SK-N-SH (cell line): ENCODE measurements at regions not wholly inside any gene's neighbourhood (a gene's known extent, or its start where the extent isn't known, plus 50 kb on each side); places are given as distances from the start of the nearest gene placed in this dataset.

ENCODE experiments used
- CTCF ChIA-PET: fragments of 300-600, 350-600 bp; formaldehyde crosslinking; extraction: SDS; loops from one replicate; lab custom pipeline; 2021; lab: Yijun Ruan, JAX
- POLR2A ChIA-PET: fragments of 350-600 bp; sonication (Branson Sonifier 250); formaldehyde crosslinking; extraction: SDS; loops from one replicate; lab custom pipeline; 2020; ENCODE audit warnings: antibody characterized with exemption, inconsistent platforms; lab: Yijun Ruan, JAX
- DNase-seq: peaks from one replicate; pipeline ENCODE4 v3.0.0; 2012
- H2AFZ ChIP-seq: fragments of 200-600 bp; sonication (generic); 2 replicates; pipeline ENCODE4 v1.8.1; 2016; ENCODE audit warnings: antibody characterized with exemption, mild to moderate bottlenecking, low read depth
- H3F3A ChIP-seq: fragments of 200-600 bp; sonication (generic); replicated peaks from 2 replicates; pipeline ENCODE3; 2016; ENCODE audit warnings: antibody characterized with exemption, mild to moderate bottlenecking; ENCODE audit not compliant: insufficient read depth
- H3K27ac ChIP-seq, 2 experiments: fragments of 200-500 bp in 1 of 2; fragments of 200-600 bp in 1 of 2; sonication (Bioruptor generic) in 1 of 2; sonication (generic), shearing (Covaris generic) in 1 of 2; 2 replicates each; pipeline versions ENCODE4 v1.5.1 to v1.6.1; 2014 to 2016; ENCODE audit warnings: low read depth in 2 of 2, inconsistent platforms in 1 of 2, low read length in 1 of 2, mild to moderate bottlenecking in 1 of 2, mixed read lengths in 1 of 2
- H3K27me3 ChIP-seq: fragments of 200-600 bp; sonication (generic), shearing (Covaris generic); 2 replicates; pipeline ENCODE4 v1.6.1; 2016; ENCODE audit warnings: mixed run types; ENCODE audit not compliant: insufficient read depth
- H3K36me3 ChIP-seq, 2 experiments: fragments of 200-500 bp in 1 of 2; fragments of 200-600 bp in 1 of 2; sonication (Bioruptor generic) in 1 of 2; sonication (generic) in 1 of 2; replicated peaks in 1 of 2; 2 replicates each; pipeline versions ENCODE3 to v1.5.1; 2014 to 2016; ENCODE audit warnings: low read length in 1 of 2, mild to moderate bottlenecking in 1 of 2; ENCODE audit not compliant: insufficient read depth in 2 of 2, control insufficient read depth in 1 of 2
- H3K4me1 ChIP-seq, 2 experiments: fragments of 200-500 bp in 1 of 2; fragments of 200-600 bp in 1 of 2; sonication (Bioruptor generic) in 1 of 2; sonication (generic), shearing (Covaris generic) in 1 of 2; 2 replicates each; pipeline versions ENCODE4 v1.5.1 to v1.6.1; 2014 to 2016; ENCODE audit warnings: low read depth in 1 of 2, low read length in 1 of 2, mixed run types in 1 of 2; ENCODE audit not compliant: insufficient read depth in 2 of 2, control insufficient read depth in 1 of 2
- H3K4me2 ChIP-seq: fragments of 200-600 bp; sonication (generic), shearing (Covaris generic); 2 replicates; pipeline ENCODE4 v1.6.1; 2017; ENCODE audit warnings: mixed run types
- H3K4me3 ChIP-seq, 2 experiments: fragments of 200-500 bp in 1 of 2; fragments of 200-600 bp in 1 of 2; sonication (Bioruptor generic) in 1 of 2; sonication (generic), shearing (Covaris generic) in 1 of 2; 2 replicates each; pipeline versions ENCODE4 v1.5.1 to v1.8.1; 2014 to 2016; ENCODE audit warnings: low read depth in 2 of 2, inconsistent platforms in 1 of 2, low read length in 1 of 2, mild to moderate bottlenecking in 1 of 2, mixed read lengths in 1 of 2, moderate library complexity in 1 of 2
- H3K79me2 ChIP-seq: fragments of 200-600 bp; sonication (generic); 2 replicates; pipeline ENCODE4 v1.8.1; 2017; ENCODE audit warnings: mild to moderate bottlenecking; ENCODE audit not compliant: insufficient read depth
- H3K9ac ChIP-seq: fragments of 200-600 bp; sonication (generic); 2 replicates; pipeline ENCODE4 v1.6.1; 2017; ENCODE audit warnings: mixed run types
- H3K9me2 ChIP-seq: fragments of 200-600 bp; sonication (generic); 2 replicates; pipeline ENCODE4 v1.6.1; 2017; ENCODE audit warnings: mixed run types
- H3K9me3 ChIP-seq: fragments of 200-600 bp; sonication (generic); 2 replicates; pipeline ENCODE4 v1.6.1; 2017; ENCODE audit warnings: mixed run types, mild to moderate bottlenecking, moderate library complexity
- H4K20me1 ChIP-seq: fragments of 200-600 bp; sonication (generic); 2 replicates; pipeline ENCODE4 v1.6.1; 2017; ENCODE audit warnings: mild to moderate bottlenecking, mixed run types; ENCODE audit not compliant: insufficient read depth
- FOSL2 ChIP-seq: IDR thresholded peaks from 2 replicates; pipeline ENCODE4 v1.4.0; 2012; ENCODE audit warnings: low read depth, mild to moderate bottlenecking, moderate library complexity, borderline replicate concordance
- JUND ChIP-seq: IDR thresholded peaks from 2 replicates; pipeline ENCODE4 v1.4.0; 2012
- MXI1 ChIP-seq: IDR thresholded peaks from 2 replicates; pipeline ENCODE4 v1.6.1; 2012; ENCODE audit warnings: mild to moderate bottlenecking, low read depth, low read length, improper control_type of control experiment
- NFIC ChIP-seq: IDR thresholded peaks from 2 replicates; pipeline ENCODE4 v1.4.0; 2012; ENCODE audit warnings: borderline replicate concordance
- POLR2AphosphoS5 ChIP-seq: IDR thresholded peaks from 2 replicates; pipeline ENCODE4 v1.6.1; 2012; ENCODE audit warnings: low read depth, low read length
- RCOR1 ChIP-seq: fragments of 150-350 bp; IDR thresholded peaks from 2 replicates; pipeline ENCODE4 v1.6.1; 2017; ENCODE audit warnings: antibody characterized with exemption, low read length
- RXRA ChIP-seq: IDR thresholded peaks from 2 replicates; pipeline ENCODE4 v1.4.0; 2012; ENCODE audit warnings: low read depth, mild to moderate bottlenecking, borderline replicate concordance
- TEAD4 ChIP-seq: IDR thresholded peaks from 2 replicates; pipeline ENCODE4 v1.4.0; 2012; ENCODE audit warnings: mild to moderate bottlenecking, borderline replicate concordance; ENCODE audit not compliant: insufficient read depth
- USF1 ChIP-seq: IDR thresholded peaks from 2 replicates; pipeline ENCODE4 v1.4.0; 2012; ENCODE audit warnings: low read depth, borderline replicate concordance
- YY1 ChIP-seq: IDR thresholded peaks from 2 replicates; pipeline ENCODE4 v1.4.0; 2012; ENCODE audit warnings: low read depth, mild to moderate bottlenecking
- ZBTB33 ChIP-seq: IDR thresholded peaks from 2 replicates; pipeline ENCODE4 v1.4.0; 2012; ENCODE audit warnings: low read depth, borderline replicate concordance
- WGBS: methylation state at CpG from one replicate; pipeline ENCODE4 v1.1.6; 2017; ENCODE audit warnings: low lambda C conversion rate; 5-methylcytosine and 5-hydroxymethylcytosine counted together

GRCh38 chr14:55909879-55910278 is 208.3 kb upstream of the PELI2 start:
- CTCF ChIA-PET, result no interaction called here

DNA sequence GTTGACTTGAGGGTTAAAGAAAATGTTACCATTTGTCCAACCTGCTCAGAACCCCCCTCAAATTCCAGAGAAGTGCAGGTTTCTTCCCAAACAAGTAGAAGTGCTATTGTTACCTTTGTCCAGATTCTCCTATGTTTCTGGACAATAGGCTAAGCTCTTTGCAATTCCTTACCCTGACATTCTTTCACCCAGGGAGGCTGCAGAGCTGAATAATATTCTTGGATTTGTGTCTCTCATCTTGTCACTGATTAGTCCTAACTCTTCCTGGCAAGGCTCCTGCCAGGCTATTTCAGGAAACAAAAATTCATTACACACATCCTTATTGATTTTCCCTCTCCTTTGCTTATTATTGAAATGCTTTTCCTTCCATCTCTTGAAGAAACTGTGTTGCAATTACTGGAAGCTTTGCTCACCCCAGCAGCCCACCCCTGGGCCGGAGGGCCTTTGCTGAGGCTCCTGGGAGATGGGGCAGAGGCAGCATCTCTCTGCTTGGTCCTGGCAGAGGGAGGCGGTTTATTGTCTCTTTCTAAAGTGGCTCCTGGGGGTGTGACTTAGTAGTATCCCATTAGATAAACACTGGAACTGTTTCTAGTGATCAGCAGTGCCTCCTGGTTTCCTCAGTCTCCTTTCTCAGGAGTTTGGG is 207.5 kb upstream of the PELI2 start:
- no peak overlapping the region for H3K4me3 ChIP-seq
- DNase-seq, result no peak
- TF ChIP-seq FOSL2, result no peak
- TF ChIP-seq MXI1, result no peak
- TF ChIP-seq, all 33 proteins: peak for 0
- no peak overlapping the region for H3K4me2 ChIP-seq
- H3F3A ChIP-seq, result no peaks in the 10 kb centered on the region
- H3K36me3 ChIP-seq, result no peaks in the 10 kb centered on the region
- POLR2A ChIA-PET, result no interaction called here
- no peaks in the 10 kb centered on the region for H3K79me2 ChIP-seq
- no peaks in the 10 kb centered on the region; the same call in 1 of the 2 replicates for H3K27me3 ChIP-seq
- H3K9me2 ChIP-seq, result no peaks in the 10 kb centered on the region
- H2AFZ ChIP-seq, result no peak overlapping the region
- no peaks in the 10 kb centered on the region for H4K20me1 ChIP-seq
- WGBS, result 0% methylated on average over 2 of the region's 2 CpGs
- no peaks in the 10 kb centered on the region for H3K4me1 ChIP-seq
- no peaks in the 10 kb centered on the region for H3K9me3 ChIP-seq
- H3K9ac ChIP-seq, result no peak overlapping the region
- no peak overlapping the region for H3K27ac ChIP-seq
- CTCF ChIA-PET, result no interaction called here

More at GRCh38 chr14:55909879-55910278, 208.3 kb upstream of the PELI2 start:
- H3K9me2 ChIP-seq, result no peaks in the 10 kb centered on the region
- H3K27ac ChIP-seq, result no peak overlapping the region
- H3K4me3 ChIP-seq, result no peak overlapping the region
- H3K9ac ChIP-seq, result no peak overlapping the region
- no peaks in the 10 kb centered on the region for H4K20me1 ChIP-seq
- H3K4me2 ChIP-seq, result no peak overlapping the region
- H3F3A ChIP-seq, result no peaks in the 10 kb centered on the region
- no peaks in the 10 kb centered on the region for H3K9me3 ChIP-seq
- H3K27me3 ChIP-seq, result no peaks in the 10 kb centered on the region; the same call in 1 of the 2 replicates
- no peak for TF ChIP-seq TEAD4
- no peak for TF ChIP-seq MXI1
- no peak for TF ChIP-seq RXRA
- TF ChIP-seq ZBTB33, result no peak
- no peak for TF ChIP-seq YY1
- TF ChIP-seq NFIC, result no peak
- TF ChIP-seq USF1, result no peak
- TF ChIP-seq POLR2AphosphoS5, result no peak
- TF ChIP-seq RCOR1, result no peak
- TF ChIP-seq JUND, result no peak
- POLR2A ChIA-PET, result no interaction called here
- DNase-seq, result no peak
- no peaks in the 10 kb centered on the region for H3K36me3 ChIP-seq
- H3K4me1 ChIP-seq, result no peaks in the 10 kb centered on the region
- 12% methylated on average over 1 of the region's 1 CpG for WGBS
- H2AFZ ChIP-seq, result no peak overlapping the region
- H3K79me2 ChIP-seq, result no peaks in the 10 kb centered on the region
